Mesenchymal stem cell (in vitro differentiated cells and primary cell): ENCODE measurements at regions not wholly inside any gene's neighbourhood (a gene's known extent, or its start where the extent isn't known, plus 50 kb on each side); places are given as distances from the start of the nearest gene placed in this dataset.

ENCODE experiments used
- DNase-seq: peaks from one replicate; pipeline ENCODE4 v3.0.0-alpha.2; 2013
- H2AFZ ChIP-seq: one replicate; pipeline ENCODE4 v1.6.1; 2013; ENCODE audit warnings: low read depth, mild to moderate bottlenecking, control low read depth, inconsistent platforms, low read length, moderate library complexity
- H2AK5ac ChIP-seq: 2 replicates; pipeline ENCODE4 v1.6.1; 2013; ENCODE audit warnings: low read length, moderate library complexity, mild to moderate bottlenecking, inconsistent platforms; ENCODE audit not compliant: severe bottlenecking
- H2BK120ac ChIP-seq: one replicate; pipeline ENCODE4 v1.6.1; 2013; ENCODE audit warnings: low read depth, mild to moderate bottlenecking, inconsistent platforms, low read length, moderate library complexity
- H2BK12ac ChIP-seq, 2 experiments: one replicate each; pipeline ENCODE4 v1.6.1; 2013; ENCODE audit warnings: inconsistent platforms in 2 of 2, low read length in 2 of 2, mild to moderate bottlenecking in 2 of 2, moderate library complexity in 2 of 2, control low read depth in 1 of 2
- H2BK15ac ChIP-seq: one replicate; pipeline ENCODE4 v1.6.1; 2013; ENCODE audit warnings: mild to moderate bottlenecking, low read depth, inconsistent platforms; ENCODE audit not compliant: poor library complexity, severe bottlenecking
- H2BK5ac ChIP-seq: 2 replicates; pipeline ENCODE4 v1.6.1; 2013; ENCODE audit warnings: low read depth, mild to moderate bottlenecking, low read length, control low read depth, inconsistent platforms; ENCODE audit not compliant: poor library complexity, severe bottlenecking
- H3K14ac ChIP-seq, 2 experiments: one replicate each; pipeline ENCODE4 v1.6.1; 2013; ENCODE audit warnings: inconsistent platforms in 2 of 2, low read length in 2 of 2, control low read depth in 1 of 2, mild to moderate bottlenecking in 1 of 2, moderate library complexity in 1 of 2
- H3K18ac ChIP-seq, 2 experiments: one replicate each; pipeline ENCODE4 v1.6.1; 2013; ENCODE audit warnings: inconsistent platforms in 2 of 2, low read length in 2 of 2, control low read depth in 1 of 2, low read depth in 1 of 2, mild to moderate bottlenecking in 1 of 2
- H3K23ac ChIP-seq, 2 experiments: one replicate each; pipeline ENCODE4 v1.6.1; 2013; ENCODE audit warnings: inconsistent platforms in 2 of 2, low read length in 2 of 2, mild to moderate bottlenecking in 2 of 2, moderate library complexity in 2 of 2, control low read depth in 1 of 2
- H3K27ac ChIP-seq: 2 replicates; pipeline ENCODE4 v1.5.1; 2013; ENCODE audit warnings: mild to moderate bottlenecking, moderate library complexity, low read length, control low read depth, inconsistent platforms; ENCODE audit not compliant: poor library complexity, severe bottlenecking
- H3K27me3 ChIP-seq, 2 experiments: 2 replicates each; pipeline versions ENCODE4 v1.6.1 to v1.7.0; 2013; ENCODE audit warnings: low read length in 2 of 2, mild to moderate bottlenecking in 2 of 2, moderate library complexity in 2 of 2, control low read depth in 1 of 2, inconsistent platforms in 1 of 2; ENCODE audit not compliant: control insufficient read depth in 1 of 2, insufficient read depth in 1 of 2
- H3K36me3 ChIP-seq, 2 experiments: 2 replicates each; pipeline versions ENCODE4 v1.6.1 to v1.7.0; 2013; ENCODE audit warnings: low read length in 2 of 2, control low read depth in 1 of 2, inconsistent platforms in 1 of 2, low read depth in 1 of 2, mild to moderate bottlenecking in 1 of 2; ENCODE audit not compliant: insufficient read depth in 2 of 2, control insufficient read depth in 1 of 2
- H3K4ac ChIP-seq, 2 experiments: one replicate each; pipeline ENCODE4 v1.6.1; 2013; ENCODE audit warnings: inconsistent platforms in 2 of 2, low read length in 2 of 2, mild to moderate bottlenecking in 2 of 2, moderate library complexity in 2 of 2, control low read depth in 1 of 2, low read depth in 1 of 2
- H3K4me1 ChIP-seq: 2 replicates; pipeline ENCODE4 v1.6.1; 2013; ENCODE audit warnings: low read depth, low read length, control low read depth; ENCODE audit not compliant: control insufficient read depth, insufficient read depth
- H3K4me2 ChIP-seq: 2 replicates; pipeline ENCODE4 v1.6.1; 2013; ENCODE audit warnings: low read length, mild to moderate bottlenecking, inconsistent platforms; ENCODE audit not compliant: poor library complexity, severe bottlenecking
- H3K4me3 ChIP-seq, 2 experiments: 2 replicates each; pipeline versions ENCODE4 v1.5.1 to v1.7.0; 2013; ENCODE audit warnings: low read length in 2 of 2, mild to moderate bottlenecking in 2 of 2, control low read depth in 1 of 2, low read depth in 1 of 2; ENCODE audit not compliant: insufficient read depth in 1 of 2
- H3K79me1 ChIP-seq: replicated peaks from 2 replicates; pipeline ENCODE4 v1.6.1; 2013; ENCODE audit warnings: mild to moderate bottlenecking, control low read depth, low read length, inconsistent platforms; ENCODE audit not compliant: poor library complexity, severe bottlenecking
- H3K9ac ChIP-seq: 2 replicates; pipeline ENCODE4 v1.7.0; 2013; ENCODE audit warnings: mild to moderate bottlenecking, low read length, moderate library complexity
- H3K9me3 ChIP-seq: 2 replicates; pipeline ENCODE4 v1.7.0; 2013; ENCODE audit warnings: mild to moderate bottlenecking, low read length; ENCODE audit not compliant: control insufficient read depth
- H4K8ac ChIP-seq: one replicate; pipeline ENCODE4 v1.6.1; 2013; ENCODE audit warnings: inconsistent platforms, mild to moderate bottlenecking, low read length, moderate library complexity
- H4K91ac ChIP-seq: one replicate; pipeline ENCODE4 v1.6.1; 2013; ENCODE audit warnings: mild to moderate bottlenecking, low read length, inconsistent platforms
- WGBS: methylation state at CpG from one replicate; pipeline ENCODE4 v1.1.7; 2013; ENCODE audit warnings: mixed read lengths; 5-methylcytosine and 5-hydroxymethylcytosine counted together

DNA sequence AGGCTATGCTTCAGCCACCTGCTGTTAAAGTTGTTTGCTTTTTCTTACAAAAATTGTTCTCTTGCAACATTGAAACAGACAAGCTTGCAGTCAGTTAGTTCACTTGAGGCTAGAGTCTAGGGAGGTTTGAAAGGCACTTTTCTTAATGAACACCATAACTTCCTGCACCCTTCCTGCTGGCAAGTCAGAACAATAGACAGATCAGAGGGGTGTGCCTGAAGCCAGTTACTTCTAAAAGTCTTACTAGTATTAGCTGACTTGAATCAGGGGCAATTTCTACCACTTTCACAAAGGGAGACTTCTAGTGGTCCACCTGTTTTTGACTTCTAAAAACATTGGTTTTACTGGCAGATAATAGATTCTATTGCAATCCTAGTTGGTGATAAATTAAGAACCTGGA lies 367.4 kb upstream of the CDH20 start:
- DNase-seq, result no peak
- Histone ChIP-seq H3K4ac (no peak overlapping the region), H2BK120ac (no peak overlapping the region), H3K9ac (no peak overlapping the region), H2BK12ac (no peak overlapping the region), H3K14ac (no peak overlapping the region), H2BK5ac (no peak overlapping the region), H3K36me3 (no peaks in the 10 kb centered on the region), H3K27me3 (no peaks in the 10 kb centered on the region), H3K9me3 (no peaks in the 10 kb centered on the region), H2AFZ (no peak overlapping the region), H2AK5ac (no peak overlapping the region), H3K4me2 (no peak overlapping the region), H3K23ac (no peak overlapping the region), H2BK15ac (no peak overlapping the region), H4K91ac (no peak overlapping the region), H4K8ac (no peak overlapping the region), H3K27ac (no peak overlapping the region), H3K79me1 (no peaks in the 10 kb centered on the region), H3K18ac (no peak overlapping the region), H3K4me1 (no peaks in the 10 kb centered on the region), H3K4me3 (no peak overlapping the region)

DNA sequence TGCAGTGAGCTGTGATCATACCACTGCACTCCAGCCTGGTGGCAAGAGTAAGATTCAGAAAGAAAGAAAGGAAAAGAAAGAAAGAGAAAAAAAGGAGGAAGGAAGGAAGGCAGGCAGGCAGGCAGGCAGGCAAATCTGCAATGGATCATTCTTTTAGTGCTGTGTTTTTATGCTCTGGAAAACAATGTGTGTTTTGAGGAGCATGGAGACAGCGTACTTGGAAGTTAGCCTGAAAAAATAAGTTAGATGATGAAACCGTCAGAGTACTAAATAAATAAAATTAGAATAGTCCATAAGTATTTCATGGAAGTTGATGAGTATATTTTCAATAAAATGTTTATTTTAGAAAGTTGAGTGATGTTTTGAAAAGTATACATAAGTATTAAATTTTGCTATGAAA lies 366.4 kb upstream of the CDH20 start:
- no peaks in the 10 kb centered on the region for H3K4me1 ChIP-seq
- H2BK15ac ChIP-seq, result no peak overlapping the region
- H3K23ac ChIP-seq, result no peak overlapping the region
- H3K14ac ChIP-seq, result no peak overlapping the region
- WGBS, result 83% methylated on average over 1 of the region's 2 CpGs
- H3K18ac ChIP-seq, result no peak overlapping the region
- no peak overlapping the region for H2AFZ ChIP-seq
- no peak for DNase-seq
- H2BK5ac ChIP-seq, result no peak overlapping the region
- H2BK12ac ChIP-seq, result no peak overlapping the region
- no peak overlapping the region for H3K4ac ChIP-seq
- no peaks in the 10 kb centered on the region for H3K27me3 ChIP-seq
- no peak overlapping the region for H2BK120ac ChIP-seq
- no peak overlapping the region for H4K8ac ChIP-seq
- no peak overlapping the region for H3K27ac ChIP-seq
- no peak overlapping the region for H4K91ac ChIP-seq
- no peak overlapping the region for H3K9ac ChIP-seq
- H3K4me2 ChIP-seq, result no peak overlapping the region
- H3K79me1 ChIP-seq, result no peaks in the 10 kb centered on the region
- no peak overlapping the region for H3K4me3 ChIP-seq
- no peaks in the 10 kb centered on the region for H3K36me3 ChIP-seq
- no peak overlapping the region for H2AK5ac ChIP-seq
- no peaks in the 10 kb centered on the region for H3K9me3 ChIP-seq

DNA sequence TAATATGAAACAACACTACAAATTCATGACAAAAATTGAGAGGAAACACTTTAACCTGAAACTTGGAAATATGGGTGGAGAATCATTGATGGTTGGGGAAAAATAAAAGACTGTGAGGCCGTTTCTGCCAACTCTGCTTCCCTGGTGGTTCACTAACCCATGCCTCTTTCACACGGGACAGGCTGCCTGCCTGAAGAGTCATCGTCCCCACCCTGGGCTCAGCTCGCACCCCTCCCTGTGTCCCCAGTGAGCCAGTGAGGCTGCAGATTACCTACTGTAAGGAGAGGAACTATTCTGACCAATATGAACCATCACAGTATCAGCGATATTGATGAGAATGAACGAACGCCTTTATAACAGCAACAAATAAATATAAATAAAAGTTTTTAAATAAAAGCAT lies 357.8 kb upstream of the CDH20 start:
- Histone ChIP-seq H4K8ac (peak overlapping the region; percentile 27), H3K27me3 (no peaks in the 10 kb centered on the region), H3K18ac (peak overlapping the region in 1 of 2 experiments; percentile 78), H3K4me2 (no peak overlapping the region), H3K27ac (no peak overlapping the region), H3K9me3 (no peaks in the 10 kb centered on the region), H2AFZ (no peak overlapping the region), H3K79me1 (no peaks in the 10 kb centered on the region), H3K14ac (no peak overlapping the region), H3K9ac (no peak overlapping the region), H2AK5ac (no peak overlapping the region), H3K4ac (no peak overlapping the region), H2BK5ac (no peak overlapping the region), H2BK120ac (peak overlapping the region; percentile 42), H2BK15ac (peak overlapping the region; percentile 44), H3K4me1 (peaks cover 1% of the 10 kb centered on the region), H3K23ac (no peak overlapping the region), H2BK12ac (peak overlapping the region; percentile 40 to 84), H3K4me3 (no peak overlapping the region), H4K91ac (no peak overlapping the region), H3K36me3 (no peaks in the 10 kb centered on the region)
- 65% methylated on average over 4 of the region's 7 CpGs for WGBS
- DNase-seq, result no peak

DNA sequence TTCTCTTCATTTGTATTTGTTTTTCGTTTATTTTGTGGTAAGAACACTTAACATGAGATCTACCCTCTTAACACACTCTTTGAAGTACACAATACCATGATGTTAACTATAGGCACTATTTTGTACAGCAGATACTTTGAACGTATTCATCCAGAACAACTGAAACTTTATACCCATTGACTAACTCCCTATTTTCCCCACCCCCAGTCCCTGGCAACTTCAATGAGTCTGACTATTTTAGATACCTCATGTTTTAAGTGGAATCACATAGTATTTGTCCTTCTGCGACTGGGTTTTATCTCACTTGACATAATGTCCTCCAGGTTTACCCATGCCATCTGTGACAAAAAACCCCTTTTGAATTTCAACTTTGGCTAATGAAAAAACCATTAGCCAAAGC lies 356.3 kb upstream of the CDH20 start:
- Histone ChIP-seq H4K91ac (no peak overlapping the region), H3K18ac (no peak overlapping the region), H3K9ac (no peak overlapping the region), H3K4me1 (peaks cover 3% of the 10 kb centered on the region), H3K4me3 (no peak overlapping the region), H3K14ac (no peak overlapping the region), H3K4me2 (no peak overlapping the region), H3K9me3 (no peaks in the 10 kb centered on the region), H3K27me3 (no peaks in the 10 kb centered on the region), H2AK5ac (peak overlapping the region; percentile 36), H3K36me3 (no peaks in the 10 kb centered on the region), H3K79me1 (no peaks in the 10 kb centered on the region), H2BK12ac (no peak overlapping the region), H3K27ac (no peak overlapping the region), H3K23ac (no peak overlapping the region), H2BK15ac (no peak overlapping the region), H3K4ac (no peak overlapping the region), H2AFZ (no peak overlapping the region), H2BK5ac (no peak overlapping the region), H4K8ac (no peak overlapping the region), H2BK120ac (peak overlapping the region; percentile 55)
- 94% methylated on average over 3 of the region's 3 CpGs for WGBS
- DNase-seq, result no peak
